ENCODE measurements at regions not wholly inside any gene's neighbourhood (a gene's known extent, or its start where the extent isn't known, plus 50 kb on each side); places are given as distances from the start of the nearest gene placed in this dataset.

- DNase-seq (ENCODE audit: low spot score), result peak; percentile 46
These were observed 154.7 kb upstream of the HS6ST1 start for GRCh38 chr2:128473175-128474035.

DNA sequence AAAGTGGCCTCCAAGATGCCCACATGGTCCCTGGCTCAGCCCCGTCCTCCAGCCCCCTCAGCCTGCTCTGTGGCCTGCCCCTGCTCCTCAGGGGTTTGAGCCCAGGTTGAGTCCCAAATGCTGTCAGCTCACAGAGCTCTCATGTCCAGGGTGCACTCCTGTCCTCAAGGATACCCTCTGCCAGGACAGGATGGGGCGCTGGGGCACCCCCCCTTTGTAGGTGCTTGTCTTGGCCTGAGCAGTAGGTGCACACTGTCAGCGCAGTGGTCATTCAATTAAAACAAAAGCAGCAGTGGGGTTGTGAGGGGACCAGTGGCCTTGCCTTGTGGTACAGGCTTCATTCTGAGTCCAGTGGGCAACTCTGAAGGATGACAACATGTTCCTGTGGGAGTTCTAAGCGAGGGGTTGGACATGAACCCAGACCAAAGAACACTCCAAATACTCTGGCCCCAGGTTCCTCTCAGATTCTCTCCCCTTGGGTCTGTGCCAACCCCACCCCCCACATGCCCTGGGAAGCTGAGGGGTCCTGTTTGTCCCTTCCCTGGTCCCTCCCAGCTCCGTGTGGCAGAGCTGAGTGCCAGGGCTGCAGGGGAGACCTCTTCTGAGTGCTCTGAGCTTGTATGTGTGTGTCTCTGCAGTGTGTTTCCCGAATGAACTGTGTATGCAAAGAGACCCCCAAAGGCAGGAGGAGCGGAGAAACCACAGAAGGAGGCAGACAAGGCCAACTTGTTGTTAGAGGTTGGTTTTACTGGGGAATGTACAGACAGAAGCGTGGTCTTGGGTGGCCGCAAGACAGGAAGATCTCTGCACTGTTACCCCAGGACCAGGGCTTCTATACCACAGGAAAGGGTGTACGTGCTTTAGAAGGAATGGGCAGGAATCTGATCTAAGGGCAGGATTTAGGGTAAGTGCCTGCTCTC lies 155.6 kb upstream of the HS6ST1 start:
- no peak for DNase-seq (ENCODE audit: low spot score)

DNA sequence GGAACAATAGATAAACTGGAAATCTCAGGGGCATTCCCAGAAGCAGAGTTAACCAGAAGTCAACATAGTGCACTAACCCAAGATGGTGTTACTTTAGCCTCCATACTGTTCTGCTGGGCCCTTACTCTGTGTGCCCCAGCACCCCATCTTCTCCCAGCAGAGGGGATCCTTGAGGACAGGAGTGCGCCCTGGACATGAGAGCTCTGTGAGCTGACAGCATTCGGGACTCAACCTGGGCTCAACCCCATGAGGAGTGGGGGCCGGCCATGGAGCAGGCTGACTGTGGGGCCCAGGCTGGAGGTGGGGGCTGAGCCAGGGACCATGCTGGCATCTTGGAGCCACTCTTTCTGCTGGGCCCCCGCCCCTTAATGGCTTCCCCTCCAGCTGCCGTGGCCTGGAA lies 156.3 kb upstream of the HS6ST1 start:
- DNase-seq (ENCODE audit: low spot score), result no peak

- DNase-seq (ENCODE audit: low spot score), result no peak
These were observed 157.0 kb upstream of the HS6ST1 start for GRCh38 chr2:128475427-128476211.

DNA sequence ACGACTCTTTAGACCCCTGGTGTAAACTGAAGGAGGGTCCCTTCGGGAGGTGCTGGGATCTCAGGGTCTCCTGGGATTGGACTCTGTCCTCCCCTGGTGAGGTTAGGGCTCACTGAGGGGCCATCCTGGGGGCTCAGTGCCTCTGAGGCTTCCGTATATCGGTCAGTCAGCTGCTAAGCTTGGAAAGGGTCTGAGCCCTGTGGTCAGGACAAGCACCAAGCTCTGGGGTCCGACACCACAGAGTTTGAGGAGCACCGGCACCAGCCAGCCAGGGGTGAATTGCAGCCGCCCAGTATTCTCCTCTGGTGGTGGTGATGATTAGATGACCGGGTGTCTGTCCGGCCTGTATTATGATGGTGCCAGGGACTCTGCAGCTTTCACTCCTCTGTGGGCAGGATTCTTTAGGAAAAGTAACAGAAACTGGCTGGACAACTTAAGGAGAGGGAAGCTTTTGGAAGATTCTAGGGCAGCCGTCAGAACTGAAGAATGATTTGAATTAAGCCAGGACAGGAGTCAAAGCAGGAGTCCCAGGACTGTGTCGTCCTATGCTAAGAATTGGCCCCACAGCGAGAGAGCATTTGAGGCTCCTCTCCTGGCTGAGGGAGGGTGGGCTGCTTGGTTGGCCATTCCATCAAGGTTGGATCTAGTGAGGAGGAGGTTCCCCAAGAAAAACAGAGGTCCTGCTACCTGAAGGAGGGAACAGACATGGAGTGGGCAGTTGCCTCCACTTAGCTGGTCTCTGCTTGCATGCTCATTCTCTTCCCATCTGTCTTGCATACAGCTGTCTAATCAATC lies 158.6 kb upstream of the HS6ST1 start:
- no peak for DNase-seq (ENCODE audit: low spot score)

- DNase-seq (ENCODE audit: low spot score), result no peak
These were observed 159.2 kb upstream of the HS6ST1 start for GRCh38 chr2:128477891-128478290.

GRCh38 chr2:128485761-128486639 lies 167.3 kb upstream of the HS6ST1 start:
- no peak for DNase-seq (ENCODE audit: low spot score)

- DNase-seq (ENCODE audit: low spot score), result no peak
These were observed 168.1 kb upstream of the HS6ST1 start for GRCh38 chr2:128486640-128487375.

GRCh38 chr2:128487650-128488387 lies 169.2 kb upstream of the HS6ST1 start:
- no peak for DNase-seq (ENCODE audit: low spot score)

- DNase-seq (ENCODE audit: low spot score), result no peak
These were observed 169.8 kb upstream of the HS6ST1 start for GRCh38 chr2:128488434-128488833.

- DNase-seq (ENCODE audit: low spot score), result no peak
These were observed 171.0 kb upstream of the HS6ST1 start for GRCh38 chr2:128489526-128490273.

GRCh38 chr2:128490321-128490720 lies 171.7 kb upstream of the HS6ST1 start:
- DNase-seq (ENCODE audit: low spot score), result no peak

- no peak for DNase-seq (ENCODE audit: low spot score)
These were observed 172.4 kb upstream of the HS6ST1 start for GRCh38 chr2:128490881-128491691.

DNA sequence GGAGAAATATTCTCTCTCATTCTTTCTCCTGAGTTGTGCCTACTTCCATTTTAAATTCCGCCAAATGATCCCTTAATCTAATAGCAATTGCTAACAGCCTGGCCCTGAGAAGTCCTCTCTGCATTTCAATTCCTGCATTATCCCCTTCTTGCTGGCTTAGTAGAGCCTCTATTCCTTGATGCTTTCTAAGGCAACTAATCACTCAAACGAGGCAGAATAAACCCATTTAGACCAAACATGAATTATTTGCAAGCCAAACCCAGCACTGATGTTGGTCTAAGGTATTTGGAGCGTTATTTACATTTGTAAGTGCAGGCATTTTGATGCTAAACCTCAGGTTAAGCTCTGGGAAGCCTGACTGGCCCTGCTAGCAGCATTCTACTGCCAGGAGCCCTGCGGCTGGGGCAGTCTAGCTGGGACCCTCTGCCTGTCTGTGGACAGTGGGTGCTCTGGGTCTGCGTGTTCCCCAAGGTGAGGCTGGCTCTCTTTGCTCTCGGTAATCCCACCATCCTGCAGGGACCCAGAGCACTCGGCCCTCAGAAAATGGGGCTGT lies 173.1 kb upstream of the HS6ST1 start:
- no peak for DNase-seq (ENCODE audit: low spot score)

- no peak for DNase-seq (ENCODE audit: low spot score)
These were observed 174.5 kb upstream of the HS6ST1 start for GRCh38 chr2:128492966-128493811.

DNA sequence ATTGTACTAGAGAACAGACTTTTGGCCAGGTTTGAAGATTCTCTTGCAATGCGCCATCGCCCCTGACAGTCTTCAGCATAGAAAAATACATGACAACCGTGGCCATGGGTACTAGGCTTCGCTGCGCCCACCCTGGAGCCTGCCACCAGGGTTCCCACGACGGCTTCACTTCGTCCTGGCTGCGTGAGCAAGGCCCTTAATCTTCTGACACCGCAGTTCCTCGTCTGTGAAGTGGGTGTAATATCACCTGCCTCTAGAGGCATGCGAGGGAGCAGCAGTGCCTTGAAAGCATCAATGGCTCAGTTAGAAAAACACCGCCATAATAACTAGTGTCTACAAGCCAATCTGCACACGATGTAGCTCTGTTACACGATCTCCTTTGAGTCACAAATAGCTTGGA lies 175.2 kb upstream of the HS6ST1 start:
- DNase-seq (ENCODE audit: low spot score), result no peak
